Activated B cell treated with CpG ODN at 0.5 μM for 24 hours (primary cell): ENCODE measurements at regions not wholly inside any gene's neighbourhood (a gene's known extent, or its start where the extent isn't known, plus 50 kb on each side); places are given as distances from the start of the nearest gene placed in this dataset.

Source experiments
- ATAC-seq: fragments of 200-7000 bp; cut with Tn5 transposase; one replicate; pipeline ENCODE4 v1.10.0; 2021; ENCODE audit warnings: low read depth, mild to moderate bottlenecking, moderate library complexity
- CTCF ChIA-PET: fragments of 350-600 bp; sonication (Branson Sonifier 250); formaldehyde crosslinking; loops from one replicate; lab custom pipeline; 2021; ENCODE audit warnings: antibody characterized with exemption; lab: Charles Lee
- POLR2A ChIA-PET: fragments of 350-600 bp; sonication (Branson Sonifier 250); formaldehyde crosslinking; loops from one replicate; lab custom pipeline; 2021; ENCODE audit warnings: antibody characterized with exemption; lab: Charles Lee
- DNase-seq: peaks from one replicate; pipeline ENCODE4 v3.0.0; 2022
- H3K27ac Mint-ChIP-seq: one replicate; pipeline ENCODE4 v1.8.0; 2020; ENCODE audit warnings: mixed read lengths
- H3K27me3 Mint-ChIP-seq: one replicate; pipeline ENCODE4 v1.8.0; 2021; ENCODE audit warnings: mixed read lengths
- H3K36me3 Mint-ChIP-seq: one replicate; pipeline ENCODE4 v1.8.0; 2021; ENCODE audit warnings: low read depth, mixed read lengths
- H3K4me1 Mint-ChIP-seq: one replicate; pipeline ENCODE4 v1.8.0; 2021; ENCODE audit warnings: mixed read lengths
- H3K4me3 Mint-ChIP-seq: one replicate; pipeline ENCODE4 v1.8.0; 2020; ENCODE audit warnings: mild to moderate bottlenecking, mixed read lengths
- H3K9me3 Mint-ChIP-seq: one replicate; pipeline ENCODE4 v1.8.0; 2020; ENCODE audit warnings: mixed read lengths
- intact Hi-C: fragments of 100-400 bp; cut with micrococcal nuclease; formaldehyde crosslinking; loops from one replicate; pipeline ENCODE4 v1.15.1; 2024
- TF ChIP-seq, protein P1 (sequence below): fragments of 200-600 bp; IDR thresholded peaks from one replicate; pipeline ENCODE4 v1.8.0; 2022; ENCODE audit warnings: antibody characterized with exemption, mild to moderate bottlenecking

- H3K27me3 Mint-ChIP-seq, result no peaks in the 10 kb centered on the region
- TF ChIP-seq, protein P1, sequence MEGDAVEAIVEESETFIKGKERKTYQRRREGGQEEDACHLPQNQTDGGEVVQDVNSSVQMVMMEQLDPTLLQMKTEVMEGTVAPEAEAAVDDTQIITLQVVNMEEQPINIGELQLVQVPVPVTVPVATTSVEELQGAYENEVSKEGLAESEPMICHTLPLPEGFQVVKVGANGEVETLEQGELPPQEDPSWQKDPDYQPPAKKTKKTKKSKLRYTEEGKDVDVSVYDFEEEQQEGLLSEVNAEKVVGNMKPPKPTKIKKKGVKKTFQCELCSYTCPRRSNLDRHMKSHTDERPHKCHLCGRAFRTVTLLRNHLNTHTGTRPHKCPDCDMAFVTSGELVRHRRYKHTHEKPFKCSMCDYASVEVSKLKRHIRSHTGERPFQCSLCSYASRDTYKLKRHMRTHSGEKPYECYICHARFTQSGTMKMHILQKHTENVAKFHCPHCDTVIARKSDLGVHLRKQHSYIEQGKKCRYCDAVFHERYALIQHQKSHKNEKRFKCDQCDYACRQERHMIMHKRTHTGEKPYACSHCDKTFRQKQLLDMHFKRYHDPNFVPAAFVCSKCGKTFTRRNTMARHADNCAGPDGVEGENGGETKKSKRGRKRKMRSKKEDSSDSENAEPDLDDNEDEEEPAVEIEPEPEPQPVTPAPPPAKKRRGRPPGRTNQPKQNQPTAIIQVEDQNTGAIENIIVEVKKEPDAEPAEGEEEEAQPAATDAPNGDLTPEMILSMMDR, result no peak
- H3K9me3 Mint-ChIP-seq, result peaks cover 18% of the 10 kb centered on the region
- no peak overlapping the region for H3K4me3 Mint-ChIP-seq
- no peak overlapping the region for H3K27ac Mint-ChIP-seq
- ChIA-PET CTCF (no interaction called here), POLR2A (no interaction called here)
- DNase-seq (no peak), ATAC-seq (no peak)
- no peaks in the 10 kb centered on the region for H3K4me1 Mint-ChIP-seq
- intact Hi-C loops, result no loop called here
- H3K36me3 Mint-ChIP-seq, result no peaks in the 10 kb centered on the region
These were observed 572.9 kb upstream of the CDH6 start for GRCh38 chr5:30620481-30621085.

DNA sequence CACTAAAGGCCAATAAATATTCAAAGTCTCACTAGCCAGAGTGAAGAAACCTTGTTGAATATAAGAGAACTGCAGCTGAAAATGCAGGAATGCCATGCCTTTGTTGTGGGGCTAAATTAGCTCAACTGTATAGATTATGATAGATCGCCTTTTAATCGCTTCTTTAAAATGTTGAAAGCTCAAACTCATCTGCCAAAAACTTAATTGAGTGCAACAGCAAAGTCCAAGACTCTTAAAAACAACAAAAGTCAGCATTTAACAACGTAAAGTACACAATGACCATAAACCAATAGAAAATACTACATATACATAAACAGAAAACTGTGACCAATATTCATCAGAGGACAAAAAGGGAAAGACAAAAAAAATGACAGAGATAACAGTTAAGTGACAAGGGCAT lies 585.0 kb upstream of the CDH6 start:
- intact Hi-C loops, result no loop called here
- no peak overlapping the region for H3K4me3 Mint-ChIP-seq
- ATAC-seq (no peak), DNase-seq (no peak)
- TF ChIP-seq, protein P1, result no peak
- peaks cover 16% of the 10 kb centered on the region for H3K9me3 Mint-ChIP-seq
- no peak overlapping the region for H3K27ac Mint-ChIP-seq
- no peaks in the 10 kb centered on the region for H3K36me3 Mint-ChIP-seq
- ChIA-PET POLR2A (no interaction called here), CTCF (no interaction called here)
- H3K27me3 Mint-ChIP-seq, result no peaks in the 10 kb centered on the region
- H3K4me1 Mint-ChIP-seq, result no peaks in the 10 kb centered on the region

DNA sequence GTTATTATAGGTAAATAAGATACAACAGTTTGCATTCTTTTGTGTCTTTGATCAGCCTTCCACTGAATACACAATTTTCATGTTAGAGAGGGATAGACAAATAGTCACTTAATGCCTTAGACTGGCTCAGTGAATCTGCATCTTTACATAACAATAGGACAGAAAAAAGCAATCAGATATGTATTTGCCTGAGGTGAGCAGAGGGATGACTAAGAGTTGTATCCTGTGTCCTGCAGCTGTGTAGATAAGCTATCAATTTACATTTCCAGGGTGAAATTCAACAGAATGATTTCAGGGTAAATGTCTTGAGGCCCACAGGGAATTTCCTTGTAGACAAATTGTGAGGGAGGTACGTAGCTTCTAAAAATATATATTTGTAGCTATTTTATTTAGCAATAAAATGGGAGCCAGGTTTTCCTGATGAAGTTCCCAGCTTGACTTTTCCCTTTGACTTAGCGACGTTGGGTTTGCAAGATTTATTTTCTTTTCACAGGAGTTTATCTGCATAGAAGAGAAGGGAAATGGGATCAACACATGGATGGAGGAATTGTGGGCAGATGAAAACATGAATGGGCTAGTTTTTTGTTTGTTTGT lies 586.1 kb upstream of the CDH6 start:
- no peak for ATAC-seq
- ChIA-PET CTCF (no interaction called here), POLR2A (no interaction called here)
- intact Hi-C loops, result no loop called here
- Mint-ChIP-seq H3K27ac (no peak overlapping the region), H3K4me1 (no peaks in the 10 kb centered on the region), H3K4me3 (no peak overlapping the region), H3K36me3 (no peaks in the 10 kb centered on the region), H3K27me3 (no peaks in the 10 kb centered on the region), H3K9me3 (peaks cover 10% of the 10 kb centered on the region)
- TF ChIP-seq, protein P1, result no peak
- no peak for DNase-seq

DNA sequence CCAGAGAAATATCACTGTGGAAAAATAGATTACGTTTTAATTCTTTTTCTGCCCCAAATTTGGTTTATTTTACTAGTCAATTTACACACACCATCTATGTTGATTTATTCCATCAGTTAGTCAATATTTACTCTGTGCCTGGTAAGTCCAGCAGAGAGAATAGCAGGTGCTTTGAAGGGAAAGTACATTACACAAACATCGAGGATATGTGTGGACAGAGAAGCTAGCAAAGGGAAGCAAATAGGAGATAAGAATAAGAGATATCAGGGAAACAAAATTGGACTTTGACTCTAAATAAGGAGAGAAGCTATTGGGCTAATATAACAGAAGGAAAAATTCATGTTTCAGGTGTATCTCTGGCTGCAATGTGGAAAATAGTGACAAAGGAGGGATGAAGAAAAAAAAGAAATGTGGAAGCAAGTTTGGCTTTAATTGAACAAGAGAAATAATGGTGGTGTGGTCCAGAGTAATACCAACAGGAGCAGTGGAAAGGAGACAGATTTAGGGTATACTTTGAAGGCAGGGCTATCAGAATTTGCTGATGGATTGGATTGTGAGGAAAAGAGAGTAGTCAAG lies 587.7 kb upstream of the CDH6 start:
- ChIA-PET CTCF (no interaction called here), POLR2A (no interaction called here)
- H3K27ac Mint-ChIP-seq, result no peak overlapping the region
- TF ChIP-seq, protein P1, result no peak
- no peaks in the 10 kb centered on the region for H3K27me3 Mint-ChIP-seq
- DNase-seq, result no peak
- intact Hi-C loops, result no loop called here
- H3K36me3 Mint-ChIP-seq, result no peaks in the 10 kb centered on the region
- no peak for ATAC-seq
- peaks cover 9% of the 10 kb centered on the region for H3K9me3 Mint-ChIP-seq
- H3K4me1 Mint-ChIP-seq, result no peaks in the 10 kb centered on the region
- H3K4me3 Mint-ChIP-seq, result no peak overlapping the region

- ChIA-PET POLR2A (no interaction called here), CTCF (no interaction called here)
- H3K4me3 Mint-ChIP-seq, result no peak overlapping the region
- peaks cover 12% of the 10 kb centered on the region for H3K9me3 Mint-ChIP-seq
- intact Hi-C loops, result no loop called here
- H3K36me3 Mint-ChIP-seq, result no peaks in the 10 kb centered on the region
- H3K27me3 Mint-ChIP-seq, result no peaks in the 10 kb centered on the region
- H3K4me1 Mint-ChIP-seq, result no peaks in the 10 kb centered on the region
- TF ChIP-seq, protein P1, result no peak
- no peak for ATAC-seq
- DNase-seq, result no peak
- H3K27ac Mint-ChIP-seq, result no peak overlapping the region
These were observed 588.7 kb upstream of the CDH6 start for GRCh38 chr5:30604648-30605262.
